ENCODE measurements at regions not wholly inside any gene's neighbourhood (a gene's known extent, or its start where the extent isn't known, plus 50 kb on each side); places are given as distances from the start of the nearest gene placed in this dataset.
"Not testable (repeated sequence)": the region's sequence is repeated elsewhere in the genome, so short reads cannot be mapped to it uniquely, and the experiment has no call there.

- no peak for DNase-seq
These were observed 158.8 kb upstream of the GADL1 start for GRCh38 chr3:31053299-31053698.

DNA sequence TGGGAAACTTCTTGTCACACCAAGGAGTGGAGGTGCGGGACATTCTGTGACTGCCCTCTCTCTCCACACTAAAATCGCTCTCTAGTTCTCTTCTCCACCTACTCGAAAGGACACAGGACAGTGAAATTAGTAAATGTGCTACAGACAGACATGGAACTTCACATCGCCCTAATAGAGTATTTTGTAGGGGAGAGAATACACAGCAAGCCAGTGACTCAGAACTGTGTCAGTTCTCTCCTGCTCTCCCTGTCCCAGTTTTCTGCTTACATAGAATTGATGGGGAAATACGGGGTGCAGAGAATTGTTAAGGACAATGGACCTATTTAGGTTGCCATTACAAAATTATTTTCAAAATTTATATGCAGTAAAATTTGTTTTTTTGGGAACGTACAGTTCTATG lies 159.6 kb upstream of the GADL1 start:
- no peak for DNase-seq

DNA sequence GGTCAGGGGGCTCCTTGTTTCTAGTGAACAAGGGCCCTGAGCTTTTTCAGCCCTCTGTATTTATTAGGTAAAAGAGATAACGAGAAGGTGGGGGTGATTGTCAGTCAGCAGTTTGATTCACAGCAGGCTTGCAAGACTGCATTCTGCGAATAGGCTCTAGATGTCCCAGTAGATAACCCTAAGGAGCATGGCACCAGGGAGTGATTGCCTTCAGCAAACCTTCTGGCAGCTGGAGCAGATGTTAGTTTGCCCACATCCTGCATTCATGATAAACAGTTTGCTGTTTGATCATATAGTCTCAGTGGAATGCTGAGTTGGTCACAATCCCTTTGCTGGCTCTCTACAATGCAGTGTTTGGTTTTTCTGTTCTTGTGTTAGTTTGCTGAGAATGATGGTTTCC lies 161.3 kb upstream of the GADL1 start:
- DNase-seq = no peak

DNA sequence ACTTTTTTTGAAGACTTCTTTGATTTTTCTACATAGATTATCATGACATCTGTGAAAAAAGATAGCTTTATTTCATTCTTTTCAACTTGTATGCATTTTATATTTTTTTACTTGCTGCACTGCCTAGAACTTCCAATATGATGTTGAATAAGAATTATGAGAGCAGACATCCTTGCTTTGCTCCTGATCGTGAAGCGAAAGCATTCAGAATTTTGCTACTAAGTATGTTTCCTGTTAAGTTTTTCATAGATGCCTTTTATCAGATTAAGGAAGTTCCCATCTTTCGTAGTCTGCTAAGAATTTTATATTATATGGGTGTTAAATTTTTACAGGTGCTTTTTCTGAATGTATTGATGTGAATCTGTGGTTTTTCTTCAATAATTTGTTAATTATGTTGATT lies 163.4 kb upstream of the GADL1 start:
- DNase-seq = no peak

GRCh38 chr3:31064021-31064420 lies 169.6 kb upstream of the GADL1 start:
- DNase-seq = no peak

DNA sequence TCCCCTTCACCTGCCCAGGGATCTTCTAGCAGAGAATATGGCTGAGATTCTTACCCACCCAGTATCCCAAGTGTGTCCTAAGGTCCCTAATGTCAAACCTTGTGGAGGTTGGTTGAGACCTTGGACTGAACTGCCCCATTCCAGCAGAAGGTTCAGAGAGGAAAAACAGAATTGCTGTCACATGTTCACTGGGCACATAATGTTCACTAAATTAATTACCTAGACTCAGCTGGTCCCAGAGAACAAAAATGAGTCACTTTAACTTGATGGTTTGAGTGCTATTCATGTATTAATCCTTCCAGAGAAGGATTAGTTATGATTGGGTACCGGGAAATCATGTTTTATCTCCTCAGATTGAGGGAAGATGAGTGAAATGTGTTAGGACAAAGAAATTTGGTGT lies 171.3 kb upstream of the GADL1 start:
- DNase-seq = no peak

DNA sequence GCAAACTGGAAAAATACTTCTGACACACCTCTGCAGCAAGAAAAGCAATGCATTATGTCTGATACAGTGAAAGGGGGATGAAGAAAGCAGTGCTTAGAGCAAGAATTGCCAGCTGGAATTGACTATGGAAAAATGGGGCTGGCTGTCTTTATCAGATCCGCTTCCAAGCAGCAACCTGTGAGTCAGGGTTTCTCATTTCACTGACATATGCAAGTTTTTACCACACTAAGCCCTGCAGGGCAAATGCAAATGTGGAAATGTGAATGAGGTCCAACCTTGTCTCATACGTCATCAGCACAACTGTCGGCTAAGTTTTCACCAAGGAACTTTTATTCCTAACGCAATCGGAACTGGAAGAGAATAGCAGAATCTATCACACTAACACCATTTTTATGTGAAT lies 172.5 kb upstream of the GADL1 start:
- DNase-seq = peak; percentile 86

DNA sequence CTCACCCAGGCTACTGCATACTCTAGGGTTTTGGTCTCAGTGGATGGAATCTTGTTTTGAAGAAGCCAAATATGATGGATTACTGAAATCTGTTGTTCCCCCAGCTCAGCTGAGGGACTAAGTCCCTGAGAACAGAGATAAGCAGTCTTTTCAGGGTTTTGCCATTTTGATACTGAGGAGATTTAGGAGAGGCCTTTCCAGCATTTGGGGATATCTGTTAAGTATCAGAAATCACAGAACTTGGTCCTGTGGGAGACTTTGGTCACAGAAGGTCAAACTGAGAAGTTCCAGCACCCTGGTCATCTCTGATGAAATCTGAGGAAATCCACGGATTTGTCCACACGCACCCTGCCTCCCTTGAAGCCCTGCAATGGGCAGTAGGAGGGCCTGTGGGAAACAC lies 181.0 kb upstream of the GADL1 start:
- DNase-seq = no peak

DNA sequence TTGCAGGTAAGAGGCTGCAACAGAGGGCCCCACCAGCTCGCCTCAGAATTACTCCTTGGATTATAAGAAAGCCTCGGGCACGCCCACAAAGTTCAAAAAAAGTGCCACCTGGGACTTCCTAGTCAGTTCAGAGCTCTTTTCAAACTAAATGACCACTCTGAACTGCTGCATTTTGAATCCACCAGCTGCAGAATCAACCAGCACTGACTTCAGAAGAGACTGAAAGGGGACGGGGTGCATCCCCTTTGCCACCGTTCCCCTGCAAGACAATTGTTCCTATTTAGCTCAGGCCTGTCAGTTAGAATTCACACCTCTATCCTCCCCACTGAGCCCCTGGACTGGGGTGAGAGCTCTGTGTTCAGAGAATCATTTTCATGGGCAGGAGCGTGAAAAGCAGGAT lies 181.4 kb upstream of the GADL1 start:
- DNase-seq = no peak

GRCh38 chr3:31077021-31077601 lies 182.7 kb upstream of the GADL1 start:
- peak; percentile 84 for DNase-seq

DNA sequence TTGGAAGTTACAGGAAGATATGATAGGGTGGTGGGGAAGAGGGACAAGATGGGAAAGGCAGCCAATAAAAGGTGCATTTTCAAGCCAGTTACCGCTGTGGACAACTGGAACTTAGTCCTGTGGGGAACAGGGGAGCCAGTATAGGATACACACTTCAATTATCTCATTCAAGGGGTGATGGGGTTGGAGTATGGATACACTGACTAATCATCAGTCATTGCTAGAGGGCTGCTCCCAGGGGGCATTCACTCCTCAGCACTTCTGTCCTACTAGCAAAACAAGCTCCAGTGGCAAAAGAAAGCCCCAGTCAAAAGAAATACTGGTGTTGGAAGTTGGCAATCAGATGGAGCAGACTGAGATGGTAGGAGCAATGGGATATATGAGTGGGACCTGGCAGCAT lies 183.4 kb upstream of the GADL1 start:
- no peak for DNase-seq

DNA sequence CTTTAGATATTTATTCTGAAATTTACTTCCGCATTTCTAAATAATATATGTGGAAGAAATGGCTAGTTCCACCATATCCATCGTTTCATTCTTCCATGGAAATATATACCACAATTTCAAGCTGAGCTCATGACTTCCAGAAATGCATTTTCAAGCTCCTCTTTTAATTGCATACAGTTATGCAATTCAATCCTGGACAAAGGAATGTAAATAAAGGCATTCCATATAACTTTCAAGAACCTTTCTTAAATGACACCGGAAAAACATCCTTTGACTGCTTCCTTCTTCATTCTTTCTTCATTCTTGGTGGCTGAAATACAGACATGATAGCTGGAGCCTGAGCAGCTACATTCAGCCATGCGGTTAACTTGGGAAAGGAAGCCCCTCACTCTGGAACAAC lies 185.2 kb upstream of the GADL1 start:
- no peak for DNase-seq

GRCh38 chr3:31081018-31081662 lies 186.7 kb upstream of the GADL1 start:
- no peak for DNase-seq

- DNase-seq = no peak
These were observed 191.7 kb upstream of the GADL1 start for GRCh38 chr3:31086148-31086547.

- DNase-seq = no peak
These were observed 192.2 kb upstream of the GADL1 start for GRCh38 chr3:31086698-31087097.

- DNase-seq = no peak
These were observed 197.3 kb upstream of the GADL1 start for GRCh38 chr3:31091748-31092147.

DNA sequence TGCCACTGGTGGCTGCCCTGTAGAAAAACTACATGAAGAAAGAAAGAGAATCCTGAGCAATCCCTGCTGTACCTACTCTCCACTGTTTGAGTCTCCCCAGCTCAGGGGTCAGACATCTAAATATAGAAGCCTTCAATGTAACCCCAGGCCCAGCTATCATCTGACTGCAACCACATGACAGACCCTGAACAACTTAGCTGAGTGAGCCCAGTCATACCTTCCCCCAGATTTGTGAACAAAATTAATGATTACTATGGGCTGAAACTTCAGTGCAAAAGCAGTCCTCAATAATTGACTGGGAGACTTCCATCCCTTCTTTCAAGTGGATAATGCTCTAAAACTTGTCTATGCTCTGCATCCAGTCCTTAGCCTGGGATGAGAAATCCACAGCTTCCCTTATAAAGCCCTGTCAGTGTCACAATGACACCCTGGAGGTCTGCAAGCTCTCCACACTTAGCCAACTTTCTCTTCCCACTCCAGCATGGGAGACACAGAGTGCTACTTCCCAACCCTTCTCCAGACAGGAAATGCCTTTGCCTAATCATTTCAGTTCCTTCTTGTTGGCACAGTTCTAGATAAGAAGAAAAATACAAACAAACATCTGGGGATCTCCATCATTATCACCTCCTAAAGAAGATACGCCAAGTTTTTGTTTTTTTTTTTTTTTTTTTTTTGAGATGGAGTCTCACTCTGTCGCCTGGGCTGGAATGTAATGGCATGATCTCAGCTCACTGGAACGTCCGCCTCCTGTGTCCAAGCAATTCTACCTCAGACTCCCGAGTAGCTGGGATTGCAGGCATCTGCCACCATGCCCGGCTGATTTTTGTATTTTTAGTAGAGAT lies 198.5 kb upstream of the GADL1 start:
- DNase-seq = peak; percentile 68

DNA sequence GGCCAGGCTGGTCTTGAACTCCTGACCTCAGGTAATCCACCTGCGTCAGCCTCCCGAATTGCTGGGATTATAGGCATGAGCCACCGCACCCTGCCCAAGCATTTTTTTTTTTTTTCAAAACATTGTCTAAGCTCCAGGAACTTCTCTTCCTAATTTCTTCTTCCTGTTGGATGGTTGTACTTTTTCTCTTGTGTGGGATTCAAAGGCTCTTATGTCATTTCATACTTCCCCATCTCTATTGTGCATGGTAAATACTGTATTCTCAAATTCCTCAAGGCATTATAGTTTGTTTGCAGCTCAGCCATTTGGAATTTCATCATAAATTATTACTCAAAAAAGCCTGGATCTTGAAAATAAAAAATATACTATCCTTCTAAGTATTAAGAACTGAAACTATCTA lies 199.1 kb upstream of the GADL1 start:
- no peak for DNase-seq

DNA sequence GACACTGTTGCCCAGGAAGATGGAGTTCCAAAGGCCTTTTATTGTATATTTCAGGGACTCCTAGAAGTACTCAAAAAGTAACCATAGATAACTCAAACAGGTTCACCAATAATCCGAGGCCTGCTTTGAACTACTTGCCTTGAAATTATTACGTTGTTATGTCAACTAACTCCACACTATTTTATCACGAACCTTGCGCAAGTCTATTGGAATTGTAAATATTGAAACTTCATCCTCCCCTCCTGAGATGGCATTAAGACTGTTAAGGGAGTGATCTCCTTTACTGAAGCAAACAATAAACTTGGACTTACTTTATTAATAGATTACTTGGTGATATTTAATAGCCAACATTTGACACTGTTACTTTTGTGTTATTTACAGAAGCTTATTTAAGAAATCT lies 199.6 kb upstream of the GADL1 start:
- DNase-seq = no peak

GRCh38 chr3:31095255-31095654 lies 200.8 kb upstream of the GADL1 start:
- no peak for DNase-seq

GRCh38 chr3:31096661-31097395 lies 202.4 kb upstream of the GADL1 start:
- DNase-seq = no peak

DNA sequence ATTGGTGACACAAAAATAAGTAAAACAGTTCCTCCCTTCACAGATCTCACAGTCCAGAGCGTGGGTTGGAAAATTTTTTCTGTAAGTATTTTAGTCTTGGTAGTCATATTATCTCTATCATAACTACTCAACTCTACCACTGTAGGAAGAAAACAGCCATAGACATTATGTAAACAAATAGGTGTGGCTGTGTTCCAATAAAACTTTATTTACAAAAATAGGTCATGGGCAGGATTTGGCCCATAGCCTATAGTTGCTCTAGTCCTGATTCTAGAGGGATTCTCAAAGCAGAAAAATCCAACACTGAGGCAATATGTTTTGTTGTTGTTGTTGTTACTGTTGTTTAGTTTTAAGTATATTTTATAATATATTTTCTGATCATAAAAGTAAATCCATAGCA lies 206.1 kb upstream of the GADL1 start:
- DNase-seq = no peak

DNA sequence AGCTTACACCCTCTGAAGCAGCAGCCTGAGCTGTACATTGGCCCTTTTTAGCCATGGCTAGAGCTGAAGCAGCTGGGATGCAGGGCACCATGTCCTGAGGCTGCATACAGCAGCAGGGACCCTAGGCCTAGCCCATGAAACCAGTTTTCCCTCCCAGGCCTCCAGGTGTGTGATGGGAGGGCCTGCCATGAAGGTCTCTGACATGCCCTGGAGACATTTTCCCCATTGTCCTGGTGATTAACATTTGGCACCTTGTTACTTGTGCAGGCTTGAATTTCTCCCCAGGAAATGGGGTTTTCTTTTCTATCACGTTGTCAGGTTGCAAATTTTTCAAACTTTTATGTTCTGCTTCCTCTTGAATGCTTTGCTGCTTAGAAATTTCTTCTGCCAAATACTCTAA lies 206.8 kb upstream of the GADL1 start:
- not testable (repeated sequence) for DNase-seq
